ENCODE measurements at regions not wholly inside any gene's neighbourhood (a gene's known extent, or its start where the extent isn't known, plus 50 kb on each side); places are given as distances from the start of the nearest gene placed in this dataset.
"Not testable (repeated sequence)": the region's sequence is repeated elsewhere in the genome, so short reads cannot be mapped to it uniquely, and the experiment has no call there.

GRCh38 chr11:69887330-69887729 is 68.1 kb upstream of the FGF3 start:
- no peak for DNase-seq

- DNase-seq = no peak
Observed at GRCh38 chr11:69887841-69888427, 68.7 kb upstream of the FGF3 start.

- peak; percentile 66 for DNase-seq
Observed at GRCh38 chr11:69888483-69889181, 69.4 kb upstream of the FGF3 start.

- DNase-seq = no peak
Observed at GRCh38 chr11:69889400-69890318, 70.4 kb upstream of the FGF3 start.

- DNase-seq = no peak
Observed at GRCh38 chr11:69890476-69890875, 71.3 kb upstream of the FGF3 start.

- no peak for DNase-seq
Observed at GRCh38 chr11:69891421-69892236, 72.4 kb upstream of the FGF3 start.

- no peak for DNase-seq
Observed at GRCh38 chr11:69892237-69892985, 73.2 kb upstream of the FGF3 start.

GRCh38 chr11:69892986-69893555 is 73.9 kb upstream of the FGF3 start:
- DNase-seq = no peak

- no peak for DNase-seq
Observed at GRCh38 chr11:69893631-69894030, 74.4 kb upstream of the FGF3 start.

- no peak for DNase-seq
Observed at GRCh38 chr11:69894181-69894611, 75.0 kb upstream of the FGF3 start.

- no peak for DNase-seq
Observed at GRCh38 chr11:69894648-69895047, 75.4 kb upstream of the FGF3 start.

GRCh38 chr11:69896250-69896649 is 77.0 kb upstream of the FGF3 start:
- no peak for DNase-seq

GRCh38 chr11:69898123-69898522 is 78.9 kb upstream of the FGF3 start:
- no peak for DNase-seq

GRCh38 chr11:69899957-69900821 is 81.0 kb upstream of the FGF3 start:
- no peak for DNase-seq

GRCh38 chr11:69900822-69901302 is 81.6 kb upstream of the FGF3 start:
- DNase-seq = not testable (repeated sequence)

- DNase-seq = no peak
Observed at GRCh38 chr11:69902337-69902736, 83.1 kb upstream of the FGF3 start.

GRCh38 chr11:69903211-69903610 is 84.0 kb upstream of the FGF3 start:
- no peak for DNase-seq

GRCh38 chr11:69904161-69904973 is 85.2 kb upstream of the FGF3 start:
- no peak for DNase-seq

GRCh38 chr11:69904974-69905535 is 85.8 kb upstream of the FGF3 start:
- DNase-seq = no peak
